Endothelial cell of umbilical vein (primary cell): ENCODE measurements at regions not wholly inside any gene's neighbourhood (a gene's known extent, or its start where the extent isn't known, plus 50 kb on each side); places are given as distances from the start of the nearest gene placed in this dataset.

Experiments
- BruUV-seq: library from RNA; stranded (reverse); fragments of 400-500 nt; replicated peaks from 2 replicates; lab custom pipeline; 2021; lab: Mats Ljungman, UMichigan
- CTCF ChIA-PET: fragments of 300-600, 350-600 bp; sonication (Branson Sonifier 250); formaldehyde crosslinking; loops from one replicate; lab custom pipeline; 2021; ENCODE audit warnings: antibody characterized with exemption, inconsistent platforms; lab: Charles Lee
- POLR2A ChIA-PET: fragments of 300-600, 350-600 bp; sonication (Branson Sonifier 250); formaldehyde crosslinking; loops from one replicate; lab custom pipeline; 2021; ENCODE audit warnings: antibody characterized with exemption, inconsistent platforms; lab: Charles Lee
- DNase-seq: peaks from one replicate; pipeline ENCODE4 v3.0.0-alpha.2; 2011; ENCODE audit warnings: low read depth, low spot score
- FAIRE-seq: peaks from 2 replicates; lab custom pipeline; 2011; peaks lifted over from hg19 to GRCh38; lab: Jason Lieb, UNC
- H2AFZ ChIP-seq: 2 replicates; pipeline ENCODE4 v1.6.0; 2012; ENCODE audit warnings: low read depth, low read length, control low read depth, inconsistent platforms
- H3K27ac ChIP-seq: 2 replicates; pipeline ENCODE4 v1.5.1; 2011; ENCODE audit warnings: low read depth, mild to moderate bottlenecking, control low read depth, low read length, moderate library complexity; ENCODE audit not compliant: insufficient read depth
- H3K27me3 ChIP-seq, 2 experiments: 2 replicates each; pipeline versions ENCODE4 v1.6.0 to v1.6.1; 2011; ENCODE audit warnings: low read length in 2 of 2, mixed read lengths in 1 of 2; ENCODE audit not compliant: control insufficient read depth in 2 of 2, insufficient read depth in 2 of 2
- H3K36me3 ChIP-seq, 2 experiments: 2 replicates in 1 of 2; 3 replicates in 1 of 2; pipeline ENCODE4 v1.5.1; 2011; ENCODE audit warnings: low read length in 2 of 2, mild to moderate bottlenecking in 1 of 2, moderate library complexity in 1 of 2; ENCODE audit not compliant: control insufficient read depth in 2 of 2, insufficient read depth in 2 of 2; ENCODE audit errors: extremely low read depth in 1 of 2
- H3K4me1 ChIP-seq: 3 replicates; pipeline ENCODE4 v1.5.1; 2011; ENCODE audit warnings: mild to moderate bottlenecking, low read length; ENCODE audit not compliant: control insufficient read depth, insufficient read depth; ENCODE audit errors: extremely low read depth
- H3K4me2 ChIP-seq: 2 replicates; pipeline ENCODE4 v1.6.1; 2011; ENCODE audit warnings: low read length, control low read depth, mixed read lengths; ENCODE audit not compliant: insufficient read depth
- H3K4me3 ChIP-seq, 3 experiments: fragments of 200-600 bp in 1 of 3; sonication (generic), shearing (Covaris generic) in 1 of 3; replicated peaks in 1 of 3; 2 replicates each; pipeline ENCODE4 v1.5.1; 2011 to 2016; ENCODE audit warnings: control low read depth in 3 of 3, low read length in 3 of 3, mild to moderate bottlenecking in 2 of 3, inconsistent platforms in 1 of 3, low read depth in 1 of 3, moderate library complexity in 1 of 3; ENCODE audit not compliant: insufficient read depth in 1 of 3
- H3K79me2 ChIP-seq: 2 replicates; pipeline ENCODE4 v1.6.0; 2012; ENCODE audit warnings: low read length, inconsistent platforms; ENCODE audit not compliant: control insufficient read depth, insufficient read depth
- H3K9ac ChIP-seq: replicated peaks from 2 replicates; pipeline ENCODE3; 2011; ENCODE audit warnings: low read length, control low read depth; ENCODE audit not compliant: insufficient read depth; ENCODE audit errors: extremely low read depth
- H3K9me1 ChIP-seq: replicated peaks from 3 replicates; pipeline ENCODE4 v1.6.0; 2011; ENCODE audit warnings: mild to moderate bottlenecking, low read length; ENCODE audit not compliant: control insufficient read depth, insufficient read depth; ENCODE audit errors: extremely low read depth
- H3K9me3 ChIP-seq: replicated peaks from 2 replicates; pipeline ENCODE4 v1.5.1; 2012; ENCODE audit warnings: low read length, inconsistent platforms; ENCODE audit not compliant: control insufficient read depth, insufficient read depth
- H4K20me1 ChIP-seq: replicated peaks from 2 replicates; pipeline ENCODE3; 2011; ENCODE audit warnings: mild to moderate bottlenecking, low read length; ENCODE audit not compliant: control insufficient read depth, insufficient read depth; ENCODE audit errors: extremely low read depth
- EZH2 ChIP-seq: IDR thresholded peaks from 2 replicates; pipeline ENCODE4 v1.6.1; 2012; ENCODE audit warnings: borderline replicate concordance, low read depth, mild to moderate bottlenecking, moderate library complexity, low read length, inconsistent platforms; ENCODE audit not compliant: severe bottlenecking
- FOS ChIP-seq: IDR thresholded peaks from 2 replicates; pipeline ENCODE4 v1.6.1; 2011; ENCODE audit warnings: mild to moderate bottlenecking, low read length, moderate library complexity, borderline replicate concordance; ENCODE audit not compliant: insufficient read depth
- GATA2 ChIP-seq: IDR thresholded peaks from 2 replicates; pipeline ENCODE4 v1.7.0; 2011; ENCODE audit warnings: low read depth, mild to moderate bottlenecking, moderate library complexity, mixed read lengths, low read length; ENCODE audit not compliant: insufficient read length, insufficient read depth
- JUN ChIP-seq: IDR thresholded peaks from 2 replicates; pipeline ENCODE4 v1.6.1; 2011; ENCODE audit warnings: borderline replicate concordance, low read depth; ENCODE audit not compliant: insufficient read length, insufficient read depth
- MAX ChIP-seq: IDR thresholded peaks from 2 replicates; pipeline ENCODE4 v1.6.1; 2011; ENCODE audit not compliant: insufficient read depth, insufficient read length
- MYC ChIP-seq: IDR thresholded peaks from one replicate; pipeline ENCODE4 v1.6.1; 2011; ENCODE audit warnings: mild to moderate bottlenecking, low read depth, low read length
- POLR2A ChIP-seq: IDR thresholded peaks from 2 replicates; pipeline ENCODE4 v1.6.1; 2012; ENCODE audit warnings: low read depth, mild to moderate bottlenecking, control low read depth, low read length
- POLR2AphosphoS5 ChIP-seq: IDR thresholded peaks from 2 replicates; pipeline ENCODE4 v1.6.1; 2012; ENCODE audit warnings: low read depth, mild to moderate bottlenecking, control low read depth, low read length, moderate library complexity; ENCODE audit not compliant: insufficient read depth
- dilution Hi-C: fragments of 300-500 bp; cut with MboI; formaldehyde crosslinking; loops from one replicate; pipeline ENCODE4 v1.15.0; 2019; ENCODE audit warnings: low sequenced_read_pairs; ENCODE audit not compliant: extremely low pct_ligation_motif_present
- intact Hi-C: fragments of 100-400 bp; cut with micrococcal nuclease; formaldehyde crosslinking; loops from one replicate; pipeline ENCODE4 v1.10.0; 2022
- TF ChIP-seq, protein P1 (sequence below), 2 donors: IDR thresholded peaks; 1 replicate in 1 of 2; 2 replicates in 1 of 2; pipeline ENCODE4 v1.5.1; 2011; ENCODE audit warnings: low read length in 2 of 2, mild to moderate bottlenecking in 2 of 2, moderate library complexity in 2 of 2, control low read depth in 1 of 2, inconsistent platforms in 1 of 2, low read depth in 1 of 2; ENCODE audit not compliant: insufficient read depth in 1 of 2; ENCODE audit errors: extremely low read depth in 1 of 2

- Histone ChIP-seq H3K9me3 (no peaks in the 10 kb centered on the region), H3K79me2 (no peaks in the 10 kb centered on the region), H3K36me3 (no peaks in the 10 kb centered on the region), H3K4me3 (no peak overlapping the region), H3K4me1 (no peaks in the 10 kb centered on the region), H3K4me2 (no peak overlapping the region), H2AFZ (no peak overlapping the region), H3K27me3 (peaks cover 0 to 4% of the 10 kb centered on the region in 2 experiments), H3K9ac (no peak overlapping the region), H3K27ac (no peak overlapping the region), H4K20me1 (no peaks in the 10 kb centered on the region), H3K9me1 (no peaks in the 10 kb centered on the region)
- TF ChIP-seq, protein P1, sequence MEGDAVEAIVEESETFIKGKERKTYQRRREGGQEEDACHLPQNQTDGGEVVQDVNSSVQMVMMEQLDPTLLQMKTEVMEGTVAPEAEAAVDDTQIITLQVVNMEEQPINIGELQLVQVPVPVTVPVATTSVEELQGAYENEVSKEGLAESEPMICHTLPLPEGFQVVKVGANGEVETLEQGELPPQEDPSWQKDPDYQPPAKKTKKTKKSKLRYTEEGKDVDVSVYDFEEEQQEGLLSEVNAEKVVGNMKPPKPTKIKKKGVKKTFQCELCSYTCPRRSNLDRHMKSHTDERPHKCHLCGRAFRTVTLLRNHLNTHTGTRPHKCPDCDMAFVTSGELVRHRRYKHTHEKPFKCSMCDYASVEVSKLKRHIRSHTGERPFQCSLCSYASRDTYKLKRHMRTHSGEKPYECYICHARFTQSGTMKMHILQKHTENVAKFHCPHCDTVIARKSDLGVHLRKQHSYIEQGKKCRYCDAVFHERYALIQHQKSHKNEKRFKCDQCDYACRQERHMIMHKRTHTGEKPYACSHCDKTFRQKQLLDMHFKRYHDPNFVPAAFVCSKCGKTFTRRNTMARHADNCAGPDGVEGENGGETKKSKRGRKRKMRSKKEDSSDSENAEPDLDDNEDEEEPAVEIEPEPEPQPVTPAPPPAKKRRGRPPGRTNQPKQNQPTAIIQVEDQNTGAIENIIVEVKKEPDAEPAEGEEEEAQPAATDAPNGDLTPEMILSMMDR (IDR thresholded peaks at IDR 0.05; ENCODE audit: extremely low read depth in 1 of 2, insufficient read depth in 1 of 2, low read depth in 1 of 2, low read length in 2 of 2) = no peak
- TF ChIP-seq POLR2A (no peak), POLR2AphosphoS5 (no peak), MAX (no peak), EZH2 (no peak), JUN (no peak), MYC (no peak), GATA2 (no peak), FOS (no peak)
- DNase-seq (no peak), FAIRE-seq (no peak)
- intact Hi-C loops = no loop called here
- BruUV-seq = no TSS peak
- POLR2A ChIA-PET = no interaction called here
- dilution Hi-C loops = no loop called here
- CTCF ChIA-PET = interaction anchor here (1.0 to 7.9 kb wide), 3 partner anchors 39 to 139 kb away, joined by 3 to 103 read pairs (median 17); no protein-coding TSS in a partner anchor
Measured at GRCh38 chr7:142671506-142671905, 77.8 kb upstream of the PRSS1 start.
